HG03196 (cell line): ENCODE measurements at regions not wholly inside any gene's neighbourhood (a gene's known extent, or its start where the extent isn't known, plus 50 kb on each side); places are given as distances from the start of the nearest gene placed in this dataset.
"Not testable (repeated sequence)": the region's sequence is repeated elsewhere in the genome, so short reads cannot be mapped to it uniquely, and the experiment has no call there.

Source experiments
- ATAC-seq: cut with Tn5 transposase; IDR thresholded peaks from one replicate; pipeline ENCODE4 v1.9.1; 2021; ENCODE audit not compliant: unreplicated experiment

DNA sequence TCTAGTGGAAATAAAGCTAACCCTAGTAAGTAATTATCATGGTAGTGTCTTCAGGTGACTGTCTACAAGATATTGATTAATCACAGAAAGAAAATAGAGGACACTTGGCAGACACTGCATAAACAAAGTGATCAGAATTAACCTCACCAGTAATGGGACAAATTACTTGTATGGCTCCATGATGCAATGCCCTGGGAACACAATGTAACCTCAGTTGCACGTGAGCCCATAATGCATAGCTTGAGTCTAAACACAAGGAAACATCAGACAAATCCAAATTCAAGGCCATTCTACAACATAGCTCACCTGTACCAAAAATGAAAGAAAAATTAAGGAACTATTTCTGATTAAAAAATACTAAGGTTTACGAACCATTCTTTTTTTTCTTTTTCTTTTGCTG, 92.4 kb upstream of the SSTR4 start:
- ATAC-seq: no peak

DNA sequence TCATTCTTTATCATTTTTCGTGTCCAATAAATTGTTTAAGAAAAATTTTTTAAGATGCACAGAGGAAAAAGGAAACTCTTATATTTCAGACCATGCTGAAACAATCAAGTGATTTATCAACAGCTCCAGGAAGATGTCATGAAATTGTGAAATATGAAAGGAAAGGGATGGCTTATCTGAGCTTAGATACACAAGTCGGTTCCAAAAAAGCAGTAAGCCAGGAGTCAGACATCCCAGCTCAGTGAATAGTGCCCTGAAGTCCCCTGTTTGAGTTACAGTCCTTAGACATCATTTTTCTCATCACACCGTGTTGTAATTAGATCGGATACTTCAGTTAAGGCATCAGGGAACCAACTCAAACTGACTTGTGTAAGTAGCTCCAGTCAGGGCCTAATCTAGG, 91.0 kb upstream of the SSTR4 start:
- ATAC-seq: no peak

DNA sequence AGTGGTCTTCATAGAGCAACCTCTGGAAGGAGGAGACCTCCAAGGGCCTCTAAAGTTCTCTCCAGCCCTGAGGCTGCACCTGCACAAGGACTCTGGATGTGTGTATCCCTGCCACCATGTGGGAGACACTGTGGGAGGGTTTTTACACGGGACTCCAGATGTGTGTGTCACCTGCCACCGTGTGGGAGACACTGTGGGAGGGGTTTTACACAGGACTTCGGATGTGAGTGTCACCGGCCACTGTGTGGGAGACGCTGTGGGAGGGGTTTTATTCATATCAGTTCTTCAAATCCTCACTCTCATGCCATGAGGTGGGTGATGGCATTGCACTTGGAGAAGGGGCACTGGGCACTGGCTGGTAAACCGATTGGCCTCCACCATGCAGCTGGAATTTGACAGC, 90.2 kb upstream of the SSTR4 start:
- ATAC-seq: no peak

DNA sequence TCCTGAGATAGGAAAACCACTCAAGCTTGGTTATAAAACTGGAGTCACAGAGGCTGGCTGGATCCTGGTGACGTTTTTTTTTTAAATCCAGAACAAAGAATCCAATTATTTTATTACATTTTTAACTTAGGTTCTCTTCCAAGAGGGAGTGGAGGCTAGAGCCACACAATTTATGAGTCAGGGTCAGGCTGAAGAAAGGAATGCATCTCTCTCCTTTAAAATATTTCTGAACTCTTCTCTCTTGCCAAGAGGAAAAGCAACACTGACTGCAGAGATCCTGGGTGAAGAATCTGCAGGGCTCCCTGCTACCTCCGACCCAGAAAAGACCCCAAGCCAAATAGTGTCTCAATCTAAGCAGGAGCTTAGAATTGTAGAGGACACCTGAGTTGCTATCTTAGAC, 88.5 kb upstream of the SSTR4 start:
- no peak for ATAC-seq

GRCh38 chr20:22949331-22950109, 85.6 kb upstream of the SSTR4 start:
- ATAC-seq: no peak

DNA sequence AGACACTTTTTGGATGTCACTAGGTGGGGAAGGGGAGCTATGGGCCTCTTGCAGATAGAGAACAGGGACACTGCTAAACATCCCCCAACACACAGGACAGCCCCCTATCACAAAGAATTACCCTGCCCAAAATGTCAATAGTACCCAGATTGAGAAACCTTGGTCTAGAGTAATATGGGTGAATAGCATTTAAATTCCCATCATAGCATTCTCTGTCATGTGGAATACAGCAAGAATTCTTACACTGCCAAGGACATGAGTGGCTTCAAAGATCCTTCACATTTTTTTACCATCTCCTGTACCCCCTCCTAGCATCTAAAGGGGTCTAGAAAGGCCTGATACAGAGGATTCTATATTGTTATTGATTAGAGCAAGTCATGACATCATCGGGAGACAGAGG, 83.1 kb upstream of the SSTR4 start:
- no peak for ATAC-seq

- ATAC-seq: no peak
These were observed 80.5 kb upstream of the SSTR4 start for GRCh38 chr20:22954661-22955060.

GRCh38 chr20:22958390-22958789, 76.7 kb upstream of the SSTR4 start:
- no peak for ATAC-seq

GRCh38 chr20:22962567-22963439, 72.3 kb upstream of the SSTR4 start:
- ATAC-seq: no peak

- no peak for ATAC-seq
These were observed 71.5 kb upstream of the SSTR4 start for GRCh38 chr20:22963581-22963980.

DNA sequence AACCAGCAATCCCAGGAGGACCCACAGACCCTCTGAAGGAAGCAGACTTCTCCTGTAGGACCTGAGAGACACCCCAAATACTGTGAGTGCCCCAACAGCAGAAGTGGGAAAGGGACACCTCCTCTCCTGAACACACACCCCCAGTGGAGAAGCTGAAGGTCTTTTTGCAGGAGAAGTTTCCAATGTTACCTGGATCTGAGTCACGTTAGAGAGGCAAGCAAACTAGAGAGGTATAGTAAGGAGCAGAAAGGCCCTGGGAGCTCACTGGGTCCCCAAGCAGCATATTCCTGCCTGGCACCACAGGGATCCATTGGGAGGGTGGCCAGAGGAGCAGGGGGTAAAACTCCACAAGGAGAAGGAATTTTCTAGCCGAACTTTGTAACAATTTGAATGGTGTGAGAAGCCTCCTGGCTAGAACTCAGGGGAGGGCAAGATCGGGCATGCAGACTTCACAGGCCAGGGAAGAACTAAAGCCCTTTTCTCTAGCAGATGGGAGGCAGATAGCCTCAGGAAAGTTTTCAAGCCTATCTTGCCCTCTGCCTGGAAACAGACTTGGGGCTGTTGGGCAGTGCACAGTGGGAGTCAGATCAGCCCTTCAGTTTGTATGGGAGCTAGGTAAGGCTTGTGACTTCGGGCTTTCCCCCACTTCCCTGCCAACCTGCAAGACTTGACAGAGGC, 68.2 kb upstream of the SSTR4 start:
- no peak for ATAC-seq

DNA sequence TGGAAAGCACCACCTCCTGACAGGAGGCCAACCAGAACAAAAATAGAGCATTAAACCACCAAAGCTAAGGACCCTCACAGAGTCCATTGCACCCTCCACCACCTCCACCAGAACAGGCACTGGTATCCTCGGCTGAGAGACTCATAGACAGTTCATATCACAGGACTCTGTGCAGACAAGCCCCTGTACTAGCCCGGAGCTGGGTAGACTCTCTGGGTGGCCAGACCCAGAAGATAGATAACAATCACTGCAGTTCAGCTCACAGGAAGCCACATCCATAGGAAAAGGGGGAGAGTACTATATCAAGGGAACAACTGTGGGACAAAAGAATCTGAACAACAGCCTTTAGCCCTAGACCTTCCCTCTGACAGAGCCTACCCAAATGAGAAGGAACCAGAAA, 67.4 kb upstream of the SSTR4 start:
- ATAC-seq: not testable (repeated sequence)

DNA sequence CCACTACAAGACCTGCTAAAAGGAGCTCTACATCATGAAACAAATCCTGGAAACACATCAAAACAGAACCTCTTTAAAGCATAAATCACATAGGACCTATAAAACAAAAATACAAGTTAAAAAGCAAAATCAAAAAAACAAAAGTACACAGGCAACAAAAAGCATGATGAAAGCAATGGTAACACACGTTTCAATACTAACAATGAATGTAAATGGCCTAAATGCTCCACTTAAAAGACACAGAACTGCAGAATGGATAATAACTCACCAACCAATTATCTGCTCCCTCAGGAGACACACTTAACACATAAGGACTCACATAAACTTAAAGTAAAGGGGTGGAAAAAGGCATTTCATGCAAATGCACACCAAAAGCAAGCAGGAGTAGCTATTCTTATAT, 66.1 kb upstream of the SSTR4 start:
- ATAC-seq: not testable (repeated sequence)

- ATAC-seq: not testable (repeated sequence)
These were observed 64.0 kb upstream of the SSTR4 start for GRCh38 chr20:22971077-22971476.

- ATAC-seq: no peak
These were observed 60.8 kb upstream of the SSTR4 start for GRCh38 chr20:22974354-22974753.

DNA sequence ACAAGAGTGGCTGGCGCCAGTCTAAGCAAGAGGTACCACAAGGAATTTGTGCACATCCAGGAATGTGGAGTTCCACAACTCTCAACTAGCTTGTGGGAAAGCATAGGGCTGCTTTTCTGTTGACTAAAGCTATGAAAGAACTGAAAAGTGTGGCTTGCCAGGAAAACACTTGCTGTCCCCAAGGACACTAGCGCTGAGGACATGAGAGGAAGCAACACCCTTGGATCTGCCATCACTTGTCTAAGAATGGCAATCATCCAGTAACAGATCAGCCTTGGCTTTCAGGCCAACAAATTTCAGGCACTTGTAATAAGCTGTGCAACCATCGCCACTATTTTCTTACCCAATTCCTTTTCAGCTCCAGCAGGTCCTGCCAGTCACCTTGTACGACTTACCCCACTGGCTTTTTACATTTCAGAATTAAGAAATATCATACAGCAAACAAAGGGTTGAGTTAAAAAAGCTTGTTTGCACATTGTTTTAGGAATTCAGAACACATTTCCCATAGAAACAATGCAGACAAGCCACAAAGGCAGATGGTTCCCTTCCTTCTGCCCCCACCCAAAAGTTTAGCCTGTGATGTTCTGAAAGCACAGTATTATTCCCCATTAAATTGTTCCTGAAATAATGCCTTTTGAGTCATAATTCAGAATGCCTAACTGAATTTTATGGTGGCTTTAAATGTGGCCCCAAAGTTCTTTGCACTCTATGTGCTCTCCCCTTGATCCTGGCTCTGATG, 57.9 kb upstream of the SSTR4 start:
- no peak for ATAC-seq

- no peak for ATAC-seq
These were observed 51.1 kb upstream of the SSTR4 start for GRCh38 chr20:22984008-22984407.

- ATAC-seq: no peak
These were observed 50.5 kb upstream of the SSTR4 start for GRCh38 chr20:22984606-22985005.

DNA sequence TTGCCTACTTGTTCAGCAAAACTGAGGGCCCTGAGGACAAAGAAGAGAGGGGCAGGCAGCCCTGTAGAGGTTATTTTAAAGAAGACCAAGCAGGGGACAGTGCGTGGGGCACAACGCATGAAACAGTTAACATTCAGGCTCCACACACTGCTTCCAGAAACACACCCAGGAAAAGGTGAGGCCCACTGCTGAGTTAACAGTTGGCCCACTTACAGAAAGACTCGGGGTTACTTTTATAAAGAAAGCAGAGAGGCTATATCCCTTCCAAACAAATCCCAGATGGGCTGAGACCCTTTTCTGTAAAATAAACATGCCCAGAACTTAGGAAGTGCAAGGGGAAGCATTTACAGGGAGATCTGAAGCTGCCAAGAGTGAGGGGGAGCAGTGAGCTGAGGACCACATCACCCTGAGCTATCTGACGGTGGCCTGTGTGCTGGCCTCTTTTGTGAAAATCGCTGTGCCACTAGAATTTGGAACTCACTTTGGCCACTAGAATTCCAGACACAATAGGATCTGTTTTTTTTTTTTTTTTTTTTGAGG, 49.8 kb upstream of the SSTR4 start:
- no peak for ATAC-seq
